Vagina (tissue), 2 donors: ENCODE measurements at regions not wholly inside any gene's neighbourhood (a gene's known extent, or its start where the extent isn't known, plus 50 kb on each side); places are given as distances from the start of the nearest gene placed in this dataset.

Source experiments
- DNase-seq, 2 donors: peaks; one replicate each; pipeline ENCODE4 v3.0.0-alpha.2; 2017; ENCODE audit errors: extremely low spot score in 2 of 2
- H3K27ac ChIP-seq: fragments of 200-600 bp; sonication (generic); one replicate; pipeline ENCODE4 v1.5.1; 2019
- H3K27me3 ChIP-seq: fragments of 200-600 bp; sonication (generic); one replicate; pipeline ENCODE4 v1.5.1; 2019
- H3K36me3 ChIP-seq, 2 donors: fragments of 200-600 bp; sonication (generic); one replicate each; pipeline ENCODE4 v1.5.1; 2017 to 2019
- H3K4me1 ChIP-seq: fragments of 200-600 bp; sonication (generic); one replicate; pipeline ENCODE4 v1.5.1; 2019
- H3K4me3 ChIP-seq, 2 donors: fragments of 200-600 bp; sonication (generic); 1 replicate in 1 of 2; 2 replicates in 1 of 2; pipeline ENCODE4 v1.5.1; 2016 to 2019
- H3K9me3 ChIP-seq: fragments of 200-600 bp; sonication (generic); one replicate; pipeline ENCODE4 v1.5.1; 2019
- POLR2A ChIP-seq, 2 donors: fragments of 450-650 bp; IDR thresholded peaks; one replicate each; pipeline ENCODE4 v1.6.1; 2017; ENCODE audit warnings: antibody characterized with exemption in 2 of 2, mild to moderate bottlenecking in 2 of 2, moderate library complexity in 2 of 2
- POLR2AphosphoS5 ChIP-seq, 2 donors: sonication (generic); formaldehyde crosslinking; IDR thresholded peaks; one replicate each; pipeline ENCODE4 v1.9.0; 2017; ENCODE audit warnings: antibody characterized with exemption in 2 of 2, mild to moderate bottlenecking in 2 of 2, low read depth in 1 of 2; ENCODE audit not compliant: insufficient read depth in 1 of 2
- intact Hi-C: fragments of 100-400 bp; cut with DNase I; formaldehyde crosslinking; loops from one replicate; pipeline ENCODE4 v1.15.1; 2023
- TF ChIP-seq, protein P1 (sequence below), 3 experiments: fragments of 450-650 bp in 2 of 3; fragments of 200-600 bp in 1 of 3; sonication (generic) in 1 of 3; IDR thresholded peaks; one replicate each; pipeline ENCODE4 v1.5.1; 2017 to 2019; ENCODE audit warnings: antibody characterized with exemption in 3 of 3, mild to moderate bottlenecking in 2 of 3, moderate library complexity in 2 of 3

DNA sequence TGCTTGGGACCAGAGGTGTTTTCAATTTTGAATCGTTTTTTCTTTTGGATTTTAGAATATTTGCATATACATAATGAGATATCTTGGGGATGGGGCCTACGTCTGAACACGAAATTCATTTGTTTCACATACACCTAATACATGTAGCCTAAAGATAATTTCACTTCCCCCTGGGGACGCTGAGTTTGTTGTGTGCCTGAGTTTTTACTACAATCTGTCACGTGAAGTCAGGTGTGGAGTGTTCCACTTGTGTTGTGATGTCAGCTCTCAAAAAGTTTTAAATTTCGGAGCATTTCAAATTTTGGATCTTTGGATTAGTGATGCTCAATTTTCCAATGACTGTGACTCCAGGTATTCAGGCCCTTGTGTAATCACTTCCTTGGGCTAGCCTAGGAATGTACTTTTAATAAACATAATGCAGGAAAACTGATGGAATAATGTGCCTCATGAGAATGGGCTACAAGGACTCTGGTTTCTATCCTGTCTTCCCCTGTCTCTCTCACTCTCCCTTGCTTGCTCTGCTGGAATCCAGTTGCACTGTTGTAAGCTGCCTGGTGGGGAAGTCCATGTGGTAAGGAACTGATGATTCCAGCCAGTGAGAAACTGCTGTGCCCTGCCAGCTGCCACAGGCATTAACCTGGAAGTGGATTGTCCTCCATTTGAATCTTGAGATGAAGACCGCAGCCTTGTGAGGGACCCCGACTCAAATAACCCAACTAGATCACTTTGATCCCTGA, 403.8 kb downstream of the SHISA9 start:
- H3K9me3 ChIP-seq, result no peaks in the 10 kb centered on the region
- TF ChIP-seq, protein P1, sequence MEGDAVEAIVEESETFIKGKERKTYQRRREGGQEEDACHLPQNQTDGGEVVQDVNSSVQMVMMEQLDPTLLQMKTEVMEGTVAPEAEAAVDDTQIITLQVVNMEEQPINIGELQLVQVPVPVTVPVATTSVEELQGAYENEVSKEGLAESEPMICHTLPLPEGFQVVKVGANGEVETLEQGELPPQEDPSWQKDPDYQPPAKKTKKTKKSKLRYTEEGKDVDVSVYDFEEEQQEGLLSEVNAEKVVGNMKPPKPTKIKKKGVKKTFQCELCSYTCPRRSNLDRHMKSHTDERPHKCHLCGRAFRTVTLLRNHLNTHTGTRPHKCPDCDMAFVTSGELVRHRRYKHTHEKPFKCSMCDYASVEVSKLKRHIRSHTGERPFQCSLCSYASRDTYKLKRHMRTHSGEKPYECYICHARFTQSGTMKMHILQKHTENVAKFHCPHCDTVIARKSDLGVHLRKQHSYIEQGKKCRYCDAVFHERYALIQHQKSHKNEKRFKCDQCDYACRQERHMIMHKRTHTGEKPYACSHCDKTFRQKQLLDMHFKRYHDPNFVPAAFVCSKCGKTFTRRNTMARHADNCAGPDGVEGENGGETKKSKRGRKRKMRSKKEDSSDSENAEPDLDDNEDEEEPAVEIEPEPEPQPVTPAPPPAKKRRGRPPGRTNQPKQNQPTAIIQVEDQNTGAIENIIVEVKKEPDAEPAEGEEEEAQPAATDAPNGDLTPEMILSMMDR (IDR thresholded peaks at IDR 0.05), result no peak
- TF ChIP-seq POLR2AphosphoS5 (IDR thresholded peaks at IDR 0.05; ENCODE audit: insufficient read depth in 1 of 2, low read depth in 1 of 2) (no peak), POLR2A (IDR thresholded peaks at IDR 0.05) (no peak)
- intact Hi-C loops, result loop anchor here (10.0 kb wide), 1 partner anchor 80 kb away; no protein-coding TSS in a partner anchor
- no peaks in the 10 kb centered on the region for H3K27me3 ChIP-seq
- no peak overlapping the region for H3K27ac ChIP-seq
- no peaks in the 10 kb centered on the region for H3K36me3 ChIP-seq
- no peak overlapping the region for H3K4me3 ChIP-seq
- H3K4me1 ChIP-seq, result no peaks in the 10 kb centered on the region
- DNase-seq, result no peak

DNA sequence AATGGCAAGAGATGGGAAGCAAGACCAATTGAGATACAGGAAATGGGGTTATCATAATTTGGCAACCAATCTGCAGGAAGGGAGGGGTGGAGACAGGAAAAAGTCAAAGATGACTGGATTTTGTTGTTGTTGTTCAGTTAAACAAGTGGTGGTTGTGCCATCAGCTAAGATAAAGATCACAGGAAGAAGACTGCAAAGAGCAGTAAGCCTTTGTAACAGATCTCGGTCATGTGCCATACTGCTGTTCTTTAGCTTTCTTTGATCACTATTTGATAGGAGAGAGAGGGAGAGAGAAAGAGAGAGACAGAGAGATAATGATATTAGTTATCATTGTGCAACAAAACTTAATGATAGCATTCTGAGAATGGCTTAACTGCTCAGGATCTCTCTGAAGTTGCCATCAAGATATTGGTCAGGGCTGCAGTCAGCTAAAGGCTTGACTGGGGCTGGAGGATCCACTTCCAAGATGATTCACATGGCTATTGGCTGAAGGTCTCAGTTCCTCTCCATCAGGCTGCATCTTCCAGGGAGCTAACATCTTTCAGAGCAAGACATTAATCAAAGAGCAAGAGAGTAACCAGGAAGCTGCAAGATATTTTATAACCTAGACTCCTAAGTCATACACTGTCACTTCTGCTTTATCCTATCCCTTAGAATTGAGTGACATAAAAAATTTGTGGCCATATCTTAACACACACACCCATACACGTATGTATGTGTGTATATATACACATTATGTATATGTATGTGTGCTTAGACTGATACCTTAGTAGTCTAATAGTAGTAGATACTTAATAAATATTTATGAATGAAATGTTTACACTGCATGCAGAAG, 405.0 kb downstream of the SHISA9 start:
- intact Hi-C loops, result loop anchor here (10.0 kb wide), 1 partner anchor 82 kb away; no protein-coding TSS in a partner anchor
- no peaks in the 10 kb centered on the region for H3K36me3 ChIP-seq
- TF ChIP-seq POLR2AphosphoS5 (IDR thresholded peaks at IDR 0.05; ENCODE audit: insufficient read depth in 1 of 2, low read depth in 1 of 2), result no peak
- TF ChIP-seq, protein P1 (IDR thresholded peaks at IDR 0.05), result no peak
- TF ChIP-seq POLR2A (IDR thresholded peaks at IDR 0.05), result no peak

DNA sequence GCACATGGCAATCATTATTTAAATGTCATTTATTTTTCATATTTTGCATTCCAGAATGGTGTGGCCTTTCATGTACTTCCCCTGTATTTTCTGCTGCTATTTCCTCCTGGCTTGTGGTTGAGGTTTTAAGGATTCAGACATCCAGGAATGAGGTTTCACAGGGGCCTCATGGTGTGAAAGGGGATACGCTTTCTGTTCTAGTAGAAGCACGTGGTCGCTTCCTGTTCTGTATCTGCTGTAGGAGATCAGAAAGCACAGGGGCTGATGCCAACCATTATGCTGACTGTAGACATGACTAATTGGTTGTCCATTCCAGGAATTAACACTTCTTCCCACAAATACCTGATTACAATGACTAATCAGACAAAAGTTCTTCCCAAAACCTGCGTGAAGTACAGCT, 405.9 kb downstream of the SHISA9 start:
- TF ChIP-seq POLR2A (IDR thresholded peaks at IDR 0.05) (no peak), POLR2AphosphoS5 (IDR thresholded peaks at IDR 0.05; ENCODE audit: insufficient read depth in 1 of 2, low read depth in 1 of 2) (no peak)
- TF ChIP-seq, protein P1 (IDR thresholded peaks at IDR 0.05), result no peak
- Histone ChIP-seq H3K4me1 (no peaks in the 10 kb centered on the region), H3K27me3 (no peaks in the 10 kb centered on the region), H3K9me3 (no peaks in the 10 kb centered on the region), H3K36me3 (no peaks in the 10 kb centered on the region), H3K27ac (no peak overlapping the region), H3K4me3 (no peak overlapping the region)
- DNase-seq, result no peak
- intact Hi-C loops, result loop anchor here (10.0 kb wide), 1 partner anchor 82 kb away; no protein-coding TSS in a partner anchor

More for the DNA sequence above, 405.0 kb downstream of the SHISA9 start:
- no peaks in the 10 kb centered on the region for H3K4me1 ChIP-seq
- H3K27me3 ChIP-seq, result no peaks in the 10 kb centered on the region
- H3K27ac ChIP-seq, result no peak overlapping the region
- DNase-seq, result no peak
- no peaks in the 10 kb centered on the region for H3K9me3 ChIP-seq
- no peak overlapping the region for H3K4me3 ChIP-seq

DNA sequence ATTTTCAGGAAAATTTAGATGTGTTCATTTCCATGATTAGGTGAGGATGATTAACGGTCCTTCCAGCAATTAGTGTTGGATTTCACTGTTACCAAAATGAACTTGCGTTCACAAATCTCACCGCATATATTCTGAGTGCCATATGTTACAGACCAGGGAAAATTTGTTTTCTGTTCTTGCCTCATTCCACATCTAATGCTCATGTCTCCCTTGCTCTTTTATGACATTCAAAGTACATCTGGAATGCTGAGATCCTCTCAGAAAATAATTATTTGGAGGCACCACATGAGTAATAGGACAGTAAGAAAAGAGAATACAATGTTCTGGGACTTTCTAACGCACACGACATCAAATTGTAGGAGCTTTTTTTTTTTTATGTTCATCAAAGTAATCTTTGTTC, 406.5 kb downstream of the SHISA9 start:
- Histone ChIP-seq H3K9me3 (no peaks in the 10 kb centered on the region), H3K27me3 (no peaks in the 10 kb centered on the region), H3K27ac (no peak overlapping the region), H3K4me3 (no peak overlapping the region), H3K4me1 (no peaks in the 10 kb centered on the region), H3K36me3 (no peaks in the 10 kb centered on the region)
- DNase-seq, result no peak
- no peak for TF ChIP-seq POLR2A (IDR thresholded peaks at IDR 0.05)
- intact Hi-C loops, result loop anchor here (10.0 kb wide), 1 partner anchor 83 kb away; no protein-coding TSS in a partner anchor

DNA sequence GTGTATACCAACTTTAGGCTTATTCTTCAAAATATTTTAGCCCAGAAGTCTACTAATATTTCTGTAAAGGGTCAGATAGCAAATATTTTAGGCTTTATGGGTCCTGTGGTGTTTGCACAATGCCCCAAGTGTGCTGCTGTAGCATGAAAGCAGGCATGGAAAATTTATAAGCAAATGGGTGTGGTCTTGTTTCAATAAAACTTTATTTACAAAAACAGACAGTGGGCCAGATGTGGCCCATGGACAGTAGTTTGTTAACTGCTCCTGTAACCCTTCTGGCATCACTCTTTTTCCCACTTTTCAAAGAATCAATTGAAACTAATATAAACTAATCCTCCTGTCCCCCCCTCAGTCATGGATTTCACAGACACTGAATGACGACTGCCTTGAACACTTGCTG, 410.7 kb downstream of the SHISA9 start:
- H3K36me3 ChIP-seq, result no peaks in the 10 kb centered on the region
- no peak overlapping the region for H3K27ac ChIP-seq
- H3K4me3 ChIP-seq, result no peak overlapping the region
- H3K4me1 ChIP-seq, result no peaks in the 10 kb centered on the region
- H3K9me3 ChIP-seq, result no peaks in the 10 kb centered on the region
- TF ChIP-seq POLR2A (IDR thresholded peaks at IDR 0.05) (no peak), POLR2AphosphoS5 (IDR thresholded peaks at IDR 0.05; ENCODE audit: insufficient read depth in 1 of 2, low read depth in 1 of 2) (no peak)
- TF ChIP-seq, protein P1 (IDR thresholded peaks at IDR 0.05), result no peak
- H3K27me3 ChIP-seq, result no peaks in the 10 kb centered on the region
- intact Hi-C loops, result no loop called here
- no peak for DNase-seq
